OCI-LY7 (cell line): ENCODE measurements at regions not wholly inside any gene's neighbourhood (a gene's known extent, or its start where the extent isn't known, plus 50 kb on each side); places are given as distances from the start of the nearest gene placed in this dataset.

Source experiments
- CTCF ChIP-seq: fragments of 200-600 bp; sonication (generic); conservative IDR thresholded peaks from 2 replicates; pipeline ENCODE4 v1.5.1; 2014; ENCODE audit warnings: mild to moderate bottlenecking, antibody characterized with exemption, low read length, moderate library complexity, mixed read lengths
- EZH2phosphoT487 ChIP-seq: fragments of 200-600 bp; sonication (generic); IDR thresholded peaks from 2 replicates; pipeline ENCODE4 v1.6.1; 2018; ENCODE audit warnings: low read depth, borderline replicate concordance, mild to moderate bottlenecking, mixed run types, antibody characterized with exemption, low read length, moderate library complexity, mixed read lengths

- no peak for TF ChIP-seq CTCF
- TF ChIP-seq EZH2phosphoT487 = no peak
Measured at GRCh38 chr17:68695659-68696058, 94.5 kb upstream of the FAM20A start.
